GM12874 (cell line): ENCODE measurements at regions not wholly inside any gene's neighbourhood (a gene's known extent, or its start where the extent isn't known, plus 50 kb on each side); places are given as distances from the start of the nearest gene placed in this dataset.

ENCODE experiments used
- CTCF ChIP-seq: IDR thresholded peaks from 2 replicates; pipeline ENCODE4 v1.5.1; 2011; ENCODE audit warnings: low read depth, mild to moderate bottlenecking, control low read depth, low read length, moderate library complexity; ENCODE audit not compliant: insufficient read depth

- no peak for TF ChIP-seq CTCF
Observed at GRCh38 chr2:137857881-137858280, 106.4 kb upstream of the HNMT start.

GRCh38 chr2:137862651-137863050 lies 101.6 kb upstream of the HNMT start:
- TF ChIP-seq CTCF = no peak

- peak; percentile 67 for TF ChIP-seq CTCF
Observed at GRCh38 chr2:137865954-137866540, 98.2 kb upstream of the HNMT start.

DNA sequence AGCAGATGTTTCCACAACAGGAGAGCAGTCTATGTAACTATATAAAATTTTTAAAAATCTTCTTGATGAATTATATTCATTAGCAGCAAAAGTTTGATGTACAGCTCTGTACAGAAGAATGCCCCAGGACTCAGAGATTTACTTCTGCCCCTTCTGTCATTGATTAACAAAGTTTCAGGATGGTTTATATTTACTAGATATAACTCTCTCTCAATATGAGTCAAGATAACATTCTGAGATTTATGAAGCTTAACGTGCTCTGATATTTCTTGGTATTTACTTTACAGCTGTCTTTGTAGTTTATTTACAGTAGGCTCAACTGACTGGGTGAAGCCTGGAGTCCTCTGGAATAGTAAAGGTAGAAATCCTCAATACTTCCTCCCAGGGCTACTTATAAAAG lies 93.6 kb upstream of the HNMT start:
- TF ChIP-seq CTCF = no peak

DNA sequence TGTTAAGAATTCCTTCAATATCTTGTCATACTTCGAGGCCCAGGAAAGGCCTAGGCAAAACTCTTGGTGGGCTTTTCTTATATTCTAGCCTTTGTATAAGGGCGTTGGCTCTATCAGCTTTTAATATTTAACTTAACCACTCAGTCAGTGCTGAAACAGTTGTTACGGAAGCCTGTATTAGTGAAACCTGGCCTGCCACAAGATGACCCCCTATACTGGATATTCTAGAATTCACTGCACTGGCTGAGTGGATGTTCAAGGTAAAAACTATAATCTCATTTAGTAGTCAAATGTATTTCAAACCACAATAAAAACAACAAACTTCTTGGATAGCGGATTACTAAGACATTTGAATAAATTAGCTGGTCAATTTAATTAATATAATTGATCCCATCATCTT lies 91.7 kb upstream of the HNMT start:
- no peak for TF ChIP-seq CTCF

GRCh38 chr2:137873536-137874244 lies 90.6 kb upstream of the HNMT start:
- no peak for TF ChIP-seq CTCF

DNA sequence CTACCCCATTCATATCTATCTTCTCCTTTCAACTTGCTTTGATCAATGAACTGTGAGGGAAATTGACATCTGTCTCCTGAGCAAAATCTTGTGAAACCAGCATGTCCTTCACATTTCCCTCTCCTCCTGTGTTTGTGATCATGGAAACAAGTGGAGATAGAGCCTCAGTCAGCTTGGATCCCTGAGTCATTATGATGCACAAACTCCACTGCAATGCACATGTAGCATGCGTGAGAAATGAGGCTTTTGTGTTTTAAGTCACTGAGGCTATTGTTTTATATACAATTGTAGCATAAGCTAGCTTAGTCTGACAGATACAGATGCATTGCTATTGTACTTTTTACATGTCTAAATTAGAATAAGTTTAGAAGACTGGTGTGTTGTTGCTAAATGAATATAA lies 85.2 kb upstream of the HNMT start:
- no peak for TF ChIP-seq CTCF
